H1 (cell line): ENCODE measurements at regions not wholly inside any gene's neighbourhood (a gene's known extent, or its start where the extent isn't known, plus 50 kb on each side); places are given as distances from the start of the nearest gene placed in this dataset.

Source experiments
- CTCF ChIA-PET: fragments of 300-600 bp; sonication (Branson Sonifier 250); formaldehyde crosslinking; loops from one replicate; lab custom pipeline; 2021; ENCODE audit not compliant: partially characterized antibody; lab: Charles Lee
- POLR2A ChIA-PET: fragments of 300-600 bp; sonication (Branson Sonifier 250); formaldehyde crosslinking; loops from one replicate; lab custom pipeline; 2021; ENCODE audit warnings: inconsistent platforms; ENCODE audit not compliant: partially characterized antibody; lab: Charles Lee
- DNase-seq, 2 experiments: peaks; one replicate each; pipeline versions ENCODE4 v3.0.0 to v3.0.0-alpha.2; 2010 to 2022; ENCODE audit warnings: low spot score in 2 of 2, low read depth in 1 of 2, mixed read lengths in 1 of 2
- FAIRE-seq: peaks from 2 replicates; lab custom pipeline; 2011; peaks lifted over from hg19 to GRCh38; lab: Jason Lieb, UNC
- H2AFZ ChIP-seq: 2 replicates; pipeline ENCODE4 v1.8.1; 2012; ENCODE audit warnings: low read length, inconsistent platforms
- H2AK5ac ChIP-seq: 2 replicates; pipeline ENCODE4 v1.6.1; 2013; ENCODE audit warnings: low read depth, low read length
- H2BK120ac ChIP-seq: replicated peaks from 2 replicates; pipeline ENCODE3; 2013; ENCODE audit warnings: low read depth, low read length, inconsistent platforms
- H2BK12ac ChIP-seq: 2 replicates; pipeline ENCODE4 v1.6.1; 2013; ENCODE audit warnings: low read depth, low read length
- H2BK15ac ChIP-seq: 2 replicates; pipeline ENCODE4 v1.6.1; 2013; ENCODE audit warnings: low read length
- H2BK20ac ChIP-seq: 2 replicates; pipeline ENCODE4 v1.6.1; 2013; ENCODE audit warnings: low read length
- H2BK5ac ChIP-seq: 2 replicates; pipeline ENCODE4 v1.6.1; 2013; ENCODE audit warnings: low read depth, low read length
- H3K14ac ChIP-seq: 2 replicates; pipeline ENCODE4 v1.6.1; 2013; ENCODE audit warnings: inconsistent platforms; ENCODE audit not compliant: insufficient read length
- H3K18ac ChIP-seq: 2 replicates; pipeline ENCODE4 v1.6.1; 2013; ENCODE audit warnings: low read length; ENCODE audit errors: extremely low read depth
- H3K23ac ChIP-seq: 2 replicates; pipeline ENCODE4 v1.6.1; 2013; ENCODE audit warnings: inconsistent platforms; ENCODE audit not compliant: insufficient read length
- H3K23me2 ChIP-seq: 2 replicates; pipeline ENCODE4 v1.6.1; 2013; ENCODE audit warnings: low read depth, low read length
- H3K27ac ChIP-seq: 2 replicates; pipeline ENCODE4 v1.6.1; 2011; ENCODE audit warnings: low read depth, low read length, inconsistent platforms
- H3K27me3 ChIP-seq, 4 experiments: replicated peaks in 1 of 4; 1 replicate in 1 of 4; 2 replicates in 3 of 4; pipeline versions ENCODE4 v1.6.1 to v1.8.1; 2011 to 2013; ENCODE audit warnings: low read length in 3 of 4, mild to moderate bottlenecking in 3 of 4, inconsistent platforms in 2 of 4, mixed read lengths in 2 of 4, moderate library complexity in 1 of 4; ENCODE audit not compliant: control insufficient read depth in 3 of 4, insufficient read depth in 3 of 4; ENCODE audit errors: extremely low read depth in 1 of 4
- H3K36me3 ChIP-seq, 4 experiments: 2 replicates each; pipeline versions ENCODE4 v1.6.1 to v1.8.1; 2011 to 2013; ENCODE audit warnings: mild to moderate bottlenecking in 4 of 4, low read length in 3 of 4, moderate library complexity in 2 of 4, control low read depth in 1 of 4, inconsistent platforms in 1 of 4; ENCODE audit not compliant: insufficient read depth in 4 of 4, control insufficient read depth in 2 of 4
- H3K4ac ChIP-seq: replicated peaks from 2 replicates; pipeline ENCODE3; 2013; ENCODE audit warnings: low read length, low read depth, mixed read lengths, inconsistent platforms; ENCODE audit not compliant: insufficient read length
- H3K4me1 ChIP-seq, 4 experiments: replicated peaks in 1 of 4; 1 replicate in 1 of 4; 2 replicates in 3 of 4; pipeline versions ENCODE4 v1.6.1 to v1.8.1; 2011 to 2013; ENCODE audit warnings: low read length in 3 of 4, inconsistent platforms in 2 of 4, mixed read lengths in 1 of 4; ENCODE audit not compliant: insufficient read depth in 4 of 4, control insufficient read depth in 3 of 4
- H3K4me2 ChIP-seq, 2 experiments: 2 replicates each; pipeline versions ENCODE4 v1.6.1 to v1.8.1; 2011 to 2013; ENCODE audit warnings: low read depth in 2 of 2, low read length in 2 of 2, control low read depth in 1 of 2, inconsistent platforms in 1 of 2, mild to moderate bottlenecking in 1 of 2; ENCODE audit not compliant: insufficient read depth in 1 of 2
- H3K4me3 ChIP-seq, 4 experiments: fragments of 200-600, 300-600 bp in 1 of 4; sonication (generic), shearing (Covaris generic), sonication (Bioruptor Twin) in 1 of 4; 2 replicates each; pipeline versions ENCODE4 v1.5.1 to v1.8.1; 2011 to 2016; ENCODE audit warnings: low read length in 4 of 4, low read depth in 3 of 4, control low read depth in 2 of 4, inconsistent platforms in 2 of 4, mild to moderate bottlenecking in 2 of 4, mixed read lengths in 1 of 4, moderate library complexity in 1 of 4; ENCODE audit not compliant: insufficient read depth in 2 of 4; ENCODE audit errors: extremely low read depth in 1 of 4
- H3K56ac ChIP-seq: replicated peaks from 2 replicates; pipeline ENCODE3; 2013; ENCODE audit warnings: low read depth, mild to moderate bottlenecking, mixed read lengths, low read length, inconsistent platforms; ENCODE audit not compliant: insufficient read length
- H3K79me1 ChIP-seq: 2 replicates; pipeline ENCODE4 v1.6.1; 2013; ENCODE audit warnings: low read depth, low read length, control low read depth
- H3K79me2 ChIP-seq, 2 experiments: 2 replicates each; pipeline versions ENCODE4 v1.6.1 to v1.8.1; 2012 to 2013; ENCODE audit warnings: low read length in 2 of 2, mild to moderate bottlenecking in 2 of 2, inconsistent platforms in 1 of 2; ENCODE audit not compliant: insufficient read depth in 2 of 2, control insufficient read depth in 1 of 2
- H3K9ac ChIP-seq, 4 experiments: replicated peaks in 1 of 4; 1 replicate in 1 of 4; 2 replicates in 3 of 4; pipeline versions ENCODE4 v1.6.1 to v1.8.1; 2011 to 2013; ENCODE audit warnings: low read depth in 3 of 4, low read length in 3 of 4, control low read depth in 2 of 4, mild to moderate bottlenecking in 2 of 4, moderate library complexity in 2 of 4, inconsistent platforms in 1 of 4; ENCODE audit errors: extremely low read depth in 1 of 4
- H3K9me3 ChIP-seq, 2 experiments: 2 replicates each; pipeline versions ENCODE4 v1.6.1 to v1.8.1; 2012 to 2013; ENCODE audit warnings: mild to moderate bottlenecking in 2 of 2, moderate library complexity in 2 of 2, control low read depth in 1 of 2, inconsistent platforms in 1 of 2, low read depth in 1 of 2, low read length in 1 of 2, mixed read lengths in 1 of 2; ENCODE audit not compliant: insufficient read depth in 2 of 2
- H4K20me1 ChIP-seq, 2 experiments: replicated peaks in 1 of 2; 2 replicates each; pipeline versions ENCODE3 to v1.8.1; 2011 to 2013; ENCODE audit warnings: inconsistent platforms in 2 of 2, low read length in 2 of 2, mild to moderate bottlenecking in 1 of 2; ENCODE audit not compliant: insufficient read depth in 2 of 2, control insufficient read depth in 1 of 2
- H4K5ac ChIP-seq: 2 replicates; pipeline ENCODE4 v1.6.1; 2013; ENCODE audit warnings: low read length, low read depth, mixed read lengths, inconsistent platforms; ENCODE audit not compliant: insufficient read length
- H4K8ac ChIP-seq: 2 replicates; pipeline ENCODE4 v1.8.0; 2013; ENCODE audit warnings: mild to moderate bottlenecking, moderate library complexity, low read length, inconsistent platforms; ENCODE audit not compliant: insufficient read depth; ENCODE audit errors: extremely low read depth
- H4K91ac ChIP-seq: replicated peaks from 2 replicates; pipeline ENCODE3; 2013; ENCODE audit warnings: low read length, mixed read lengths, inconsistent platforms; ENCODE audit not compliant: insufficient read length
- ASH2L ChIP-seq: fragments of 200-600, 300-600 bp; sonication (generic); IDR thresholded peaks from one replicate; pipeline ENCODE4 v1.7.1; 2017; ENCODE audit warnings: low read length
- CHD1 ChIP-seq: IDR thresholded peaks from 2 replicates; pipeline ENCODE4 v1.6.1; 2012; ENCODE audit warnings: low read depth, low read length, improper control_type of control experiment
- CREB1 ChIP-seq: IDR thresholded peaks from 2 replicates; pipeline ENCODE4 v1.6.1; 2012; ENCODE audit warnings: inconsistent platforms
- SP2 ChIP-seq: IDR thresholded peaks from 2 replicates; pipeline ENCODE4 v1.6.1; 2012; ENCODE audit warnings: mild to moderate bottlenecking, low read length, inconsistent platforms
- TEAD4 ChIP-seq: IDR thresholded peaks from 2 replicates; pipeline ENCODE4 v1.6.1; 2012; ENCODE audit warnings: low read depth, low read length, inconsistent platforms, mixed read lengths
- WGBS, 2 experiments: shearing (Covaris generic) in 1 of 2; methylation state at CpG; one replicate each; pipeline versions ENCODE4 v1.1.6 to v1.1.7; 2013 to 2015; ENCODE audit warnings: low lambda C conversion rate in 2 of 2, mixed read lengths in 2 of 2, inconsistent platforms in 1 of 2, low coverage in 1 of 2, missing lambda C conversion rate in 1 of 2; ENCODE audit not compliant: insufficient replicate concordance in 2 of 2, insufficient coverage in 1 of 2, insufficient read length in 1 of 2; ENCODE audit errors: extremely low coverage in 1 of 2, missing lambda C conversion rate in 1 of 2; 5-methylcytosine and 5-hydroxymethylcytosine counted together

- no peak overlapping the region for H3K14ac ChIP-seq
- H2BK12ac ChIP-seq, result no peak overlapping the region
- WGBS, 2 experiments, result 79% methylated on average over 3 of the region's 3 CpGs; no CpG with 5 or more reads in 1 of the 2 experiments
- H4K91ac ChIP-seq, result no peak overlapping the region
- no peaks in the 10 kb centered on the region for H3K27me3 ChIP-seq
- no peak overlapping the region for H3K9ac ChIP-seq
- no peaks in the 10 kb centered on the region for H4K20me1 ChIP-seq
- no peak overlapping the region for H3K18ac ChIP-seq
- H3K4me1 ChIP-seq, result no peaks in the 10 kb centered on the region
- no peak overlapping the region for H3K4ac ChIP-seq
- no peaks in the 10 kb centered on the region for H3K79me1 ChIP-seq
- H3K23me2 ChIP-seq, result no peaks in the 10 kb centered on the region
- no peak overlapping the region for H2AK5ac ChIP-seq
- no peak overlapping the region for H3K27ac ChIP-seq
- H3K79me2 ChIP-seq, result no peaks in the 10 kb centered on the region
- no peak overlapping the region for H3K23ac ChIP-seq
- H3K56ac ChIP-seq, result no peak overlapping the region
- no peak for DNase-seq
- H4K5ac ChIP-seq, result no peak overlapping the region
- peaks cover 3 to 16% of the 10 kb centered on the region in 2 experiments; a peak in 2 of 4 replicates for H3K9me3 ChIP-seq
- no peak overlapping the region for H2BK5ac ChIP-seq
- no peak for FAIRE-seq
- no peak overlapping the region for H2BK120ac ChIP-seq
- H3K36me3 ChIP-seq, result no peaks in the 10 kb centered on the region
- no peak overlapping the region for H3K4me3 ChIP-seq
- CTCF ChIA-PET, result interaction anchor here (0.8 to 1.4 kb wide), 4 partner anchors 15 to 85 kb away, joined by 3 to 6 read pairs (median 4); no protein-coding TSS in a partner anchor
- no peak overlapping the region for H4K8ac ChIP-seq
- no peak overlapping the region for H2BK20ac ChIP-seq
- no peak overlapping the region for H2BK15ac ChIP-seq
- H3K4me2 ChIP-seq, result no peak overlapping the region
- POLR2A ChIA-PET, result no interaction called here
- no peak overlapping the region for H2AFZ ChIP-seq
- TF ChIP-seq ASH2L (no peak), CHD1 (no peak), TEAD4 (no peak), CREB1 (no peak), SP2 (no peak)
These were observed 51.5 kb upstream of the LRIF1 start for GRCh38 chr1:111015222-111015621.
